Upper lobe of left lung (tissue), 6 donors: ENCODE measurements at regions not wholly inside any gene's neighbourhood (a gene's known extent, or its start where the extent isn't known, plus 50 kb on each side); places are given as distances from the start of the nearest gene placed in this dataset.
"Not testable (repeated sequence)": the region's sequence is repeated elsewhere in the genome, so short reads cannot be mapped to it uniquely, and the experiment has no call there.

Experiments
- ATAC-seq, 2 donors: fragments of 200-7000 bp; cut with Tn5 transposase; one replicate each; pipeline ENCODE4 v1.9.1; 2022; ENCODE audit warnings: mild to moderate bottlenecking in 2 of 2, moderate library complexity in 2 of 2; ENCODE audit not compliant: low FRiP score in 2 of 2
- DNase-seq, 2 donors: peaks; one replicate each; pipeline ENCODE4 v3.0.0-alpha.2; 2019 to 2020
- H3K27ac ChIP-seq, 4 donors: fragments of 200-600 bp; sonication (generic); one replicate each; pipeline ENCODE4 v1.5.1; 2016 to 2019
- H3K27me3 ChIP-seq, 4 donors: fragments of 200-600 bp; sonication (generic); one replicate each; pipeline ENCODE4 v1.5.1; 2017 to 2019
- H3K36me3 ChIP-seq, 4 donors: fragments of 200-600 bp; sonication (generic); one replicate each; pipeline ENCODE4 v1.5.1; 2016 to 2019
- H3K4me1 ChIP-seq, 4 donors: fragments of 200-600 bp; sonication (generic); one replicate each; pipeline ENCODE4 v1.5.1; 2018 to 2019
- H3K4me3 ChIP-seq, 4 donors: fragments of 200-600 bp; sonication (generic); one replicate each; pipeline ENCODE4 v1.5.1; 2017 to 2019; ENCODE audit warnings: mild to moderate bottlenecking in 2 of 4, moderate library complexity in 1 of 4
- H3K9me3 ChIP-seq, 4 donors: fragments of 200-600 bp; sonication (generic); one replicate each; pipeline ENCODE4 v1.5.1; 2018 to 2019
- CTCF ChIP-seq, 6 experiments: fragments of 450-650 bp in 4 of 6; fragments of 200-600 bp in 2 of 6; sonication (generic) in 2 of 6; IDR thresholded peaks; one replicate each; pipeline ENCODE4 v1.5.1; 2016 to 2019; ENCODE audit warnings: antibody characterized with exemption in 6 of 6
- EP300 ChIP-seq, 4 donors: sonication (generic); formaldehyde crosslinking; IDR thresholded peaks; one replicate each; pipeline ENCODE4 v1.5.1; 2017; ENCODE audit warnings: antibody characterized with exemption in 4 of 4, control low read depth in 2 of 4
- POLR2A ChIP-seq, 4 donors: fragments of 450-650 bp; IDR thresholded peaks; one replicate each; pipeline ENCODE4 v1.5.1; 2016 to 2017; ENCODE audit warnings: antibody characterized with exemption in 4 of 4, mild to moderate bottlenecking in 2 of 4
- POLR2AphosphoS5 ChIP-seq, 2 donors: sonication (generic); formaldehyde crosslinking; IDR thresholded peaks; one replicate each; pipeline ENCODE4 v1.5.1; 2017; ENCODE audit warnings: antibody characterized with exemption in 2 of 2
- WGBS, 2 donors: methylation state at CpG; one replicate each; pipeline ENCODE4 v1.1.5; 2017 to 2018; 5-methylcytosine and 5-hydroxymethylcytosine counted together
- donor health status: DM: no; HTN: no; CAD: no; lungs with moderate emphysema.
- donor health status: DM: no; HTN: yes; CAD: no; lungs with severe emphysema.

GRCh38 chr3:127044996-127045395, 62.1 kb downstream of the PLXNA1 start:
- ATAC-seq (peak; percentile 48 to 74), DNase-seq (peak in 1 of 2 donors; percentile 82)
- Histone ChIP-seq H3K27me3 (no peaks in the 10 kb centered on the region), H3K36me3 (no peaks in the 10 kb centered on the region), H3K27ac (peak overlapping the region in 2 of 4 donors; percentile 4 to 16), H3K4me3 (no peak overlapping the region), H3K9me3 (peaks cover 0 to 5% (median 0%) of the 10 kb centered on the region in 4 donors), H3K4me1 (peaks cover 4 to 20% (median 11%) of the 10 kb centered on the region in 4 donors)
- TF ChIP-seq EP300 (IDR thresholded peaks at IDR 0.05) (no peak), POLR2A (IDR thresholded peaks at IDR 0.05) (no peak), CTCF (IDR thresholded peaks at IDR 0.05) (no peak)
- WGBS, 2 donors = 22 to 49% methylated on average over 4 of the region's 4 CpGs

- TF ChIP-seq POLR2AphosphoS5 (IDR thresholded peaks at IDR 0.05) (no peak), CTCF (IDR thresholded peaks at IDR 0.05) (no peak)
- H3K4me1 ChIP-seq = peaks cover 4 to 26% (median 12%) of the 10 kb centered on the region in 4 donors
- WGBS, 2 donors = 38 to 40% methylated on average over 5 of the region's 5 CpGs
- H3K36me3 ChIP-seq = no peaks in the 10 kb centered on the region
- H3K4me3 ChIP-seq = no peak overlapping the region
- peaks cover 0 to 6% (median 0%) of the 10 kb centered on the region in 4 donors for H3K9me3 ChIP-seq
- no peaks in the 10 kb centered on the region for H3K27me3 ChIP-seq
- H3K27ac ChIP-seq = peak overlapping the region in 2 of 4 donors; percentile 4 to 16
- no peak for ATAC-seq
- no peak for DNase-seq
Observed at GRCh38 chr3:127045435-127046045, 62.6 kb downstream of the PLXNA1 start.

- not testable (repeated sequence) for ATAC-seq, H3K36me3 ChIP-seq, H3K4me3 ChIP-seq, H3K9me3 ChIP-seq, H3K27me3 ChIP-seq, H3K27ac ChIP-seq
- H3K4me1 ChIP-seq = peaks cover 5 to 27% (median 14%) of the 10 kb centered on the region in 4 donors
- peak in 1 of 2 donors; percentile 67 for DNase-seq
- 91% methylated on average over 28 of the region's 28 CpGs; no CpG with 5 or more reads in 1 of the 2 donors for WGBS, 2 donors
Observed at GRCh38 chr3:127046690-127047089, 63.8 kb downstream of the PLXNA1 start.

GRCh38 chr3:127049393-127049792, 66.5 kb downstream of the PLXNA1 start:
- TF ChIP-seq CTCF (IDR thresholded peaks at IDR 0.05) (no peak), POLR2A (IDR thresholded peaks at IDR 0.05) (no peak), EP300 (IDR thresholded peaks at IDR 0.05) (no peak), POLR2AphosphoS5 (IDR thresholded peaks at IDR 0.05) (no peak)
- 61% methylated on average over 5 of the region's 5 CpGs for WGBS, 2 donors
- no peak overlapping the region for H3K4me3 ChIP-seq
- peaks cover 0 to 16% (median 8%) of the 10 kb centered on the region in 4 donors for H3K4me1 ChIP-seq
- H3K27me3 ChIP-seq = no peaks in the 10 kb centered on the region
- no peaks in the 10 kb centered on the region for H3K36me3 ChIP-seq
- DNase-seq (no peak), ATAC-seq (no peak)
- no peak overlapping the region for H3K27ac ChIP-seq
- peaks cover 0 to 6% (median 0%) of the 10 kb centered on the region in 4 donors for H3K9me3 ChIP-seq

GRCh38 chr3:127050733-127051132, 67.8 kb downstream of the PLXNA1 start:
- 74 to 83% methylated on average over 1 to 7 of the region's 7 CpGs for WGBS, 2 donors
- TF ChIP-seq CTCF (IDR thresholded peaks at IDR 0.05) (no peak), POLR2AphosphoS5 (IDR thresholded peaks at IDR 0.05) (no peak), POLR2A (IDR thresholded peaks at IDR 0.05) (no peak), EP300 (IDR thresholded peaks at IDR 0.05) (no peak)
- DNase-seq (no peak), ATAC-seq (no peak)
- Histone ChIP-seq H3K27ac (no peak overlapping the region), H3K4me3 (no peak overlapping the region), H3K4me1 (peaks cover 0 to 15% (median 8%) of the 10 kb centered on the region in 4 donors), H3K36me3 (no peaks in the 10 kb centered on the region), H3K9me3 (peaks cover 0 to 6% (median 0%) of the 10 kb centered on the region in 4 donors), H3K27me3 (no peaks in the 10 kb centered on the region)
